ENCODE measurements at regions not wholly inside any gene's neighbourhood (a gene's known extent, or its start where the extent isn't known, plus 50 kb on each side); places are given as distances from the start of the nearest gene placed in this dataset.

DNA sequence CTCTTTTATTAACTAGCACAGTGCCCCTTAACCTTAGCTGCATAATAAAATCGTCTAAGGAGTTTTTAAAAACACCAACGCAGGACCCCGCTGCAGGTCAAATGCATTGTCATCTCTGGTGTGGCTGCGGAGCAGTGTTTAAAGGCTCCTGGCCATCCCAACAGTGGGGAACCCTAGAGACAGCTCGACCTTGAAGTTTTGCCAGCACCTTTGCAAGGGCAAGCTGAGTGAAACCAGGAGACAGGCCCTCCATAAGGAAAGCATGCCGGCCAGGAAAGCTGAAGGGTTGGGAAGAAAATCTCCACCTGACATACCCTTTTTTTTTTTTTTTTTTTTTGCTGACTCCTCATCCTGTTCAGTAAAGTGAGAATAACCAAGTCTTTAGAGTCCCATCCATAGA lies 349.0 kb downstream of the CMPK2 start:
- no peak for TF ChIP-seq SRF (IDR thresholded peaks at IDR 0.05; ENCODE audit: low read depth)
- no peak for TF ChIP-seq SP1 (IDR thresholded peaks at IDR 0.05; ENCODE audit: low read depth)

Measured in HCT116 (cell line).